ENCODE measurements at regions not wholly inside any gene's neighbourhood (a gene's known extent, or its start where the extent isn't known, plus 50 kb on each side); places are given as distances from the start of the nearest gene placed in this dataset.

GRCh38 chr20:57943291-57943690 is 233.5 kb upstream of the PMEPA1 start:
- TF ChIP-seq CTCF (IDR thresholded peaks at IDR 0.05) (no peak), POLR2A (IDR thresholded peaks at IDR 0.05) (no peak), EP300 (IDR thresholded peaks at IDR 0.05) (no peak)
